DND-41 (cell line): ENCODE measurements at regions not wholly inside any gene's neighbourhood (a gene's known extent, or its start where the extent isn't known, plus 50 kb on each side); places are given as distances from the start of the nearest gene placed in this dataset.

Experiments
- ATAC-seq: fragments of 200-7000 bp; cut with Tn5 transposase; 3 replicates; pipeline ENCODE4 v1.9.1; 2021; ENCODE audit warnings: low read depth; ENCODE audit not compliant: insufficient read depth
- DNase-seq: peaks from one replicate; pipeline ENCODE4 v3.0.0-alpha.2; 2020
- H2AFZ ChIP-seq: 2 replicates; pipeline ENCODE4 v1.6.0; 2012; ENCODE audit warnings: low read depth, low read length
- H3K27ac ChIP-seq: 2 replicates; pipeline ENCODE4 v1.5.1; 2012; ENCODE audit warnings: low read length, inconsistent platforms
- H3K27me3 ChIP-seq: fragments of 200-600 bp; sonication (generic); 2 replicates; pipeline ENCODE4 v1.6.0; 2012; ENCODE audit warnings: low read length, mild to moderate bottlenecking, inconsistent platforms; ENCODE audit not compliant: insufficient read depth, poor library complexity
- H3K36me3 ChIP-seq: 2 replicates; pipeline ENCODE4 v1.5.1; 2012; ENCODE audit warnings: low read length, inconsistent platforms; ENCODE audit not compliant: insufficient read depth
- H3K4me1 ChIP-seq: 2 replicates; pipeline ENCODE4 v1.5.1; 2012; ENCODE audit warnings: mild to moderate bottlenecking, low read length; ENCODE audit not compliant: insufficient read depth
- H3K4me2 ChIP-seq: 2 replicates; pipeline ENCODE4 v1.6.0; 2012; ENCODE audit warnings: mild to moderate bottlenecking, moderate library complexity, low read length, inconsistent platforms; ENCODE audit not compliant: insufficient read depth
- H3K4me3 ChIP-seq, 2 experiments: fragments of 200-600 bp in 1 of 2; shearing (Covaris generic) in 1 of 2; 2 replicates each; pipeline ENCODE4 v1.5.1; 2012 to 2016; ENCODE audit warnings: inconsistent platforms in 2 of 2, low read length in 2 of 2, mild to moderate bottlenecking in 2 of 2, low read depth in 1 of 2, moderate library complexity in 1 of 2
- H3K79me2 ChIP-seq: 2 replicates; pipeline ENCODE4 v1.6.0; 2012; ENCODE audit warnings: low read length, inconsistent platforms; ENCODE audit not compliant: insufficient read depth
- H3K9ac ChIP-seq: 2 replicates; pipeline ENCODE4 v1.6.0; 2012; ENCODE audit warnings: low read depth, mild to moderate bottlenecking, inconsistent platforms, low read length, moderate library complexity
- H3K9me3 ChIP-seq: 2 replicates; pipeline ENCODE4 v1.5.1; 2012; ENCODE audit warnings: low read length, moderate library complexity, mild to moderate bottlenecking, inconsistent platforms; ENCODE audit not compliant: insufficient read depth, severe bottlenecking
- H4K20me1 ChIP-seq: 2 replicates; pipeline ENCODE4 v1.6.0; 2012; ENCODE audit warnings: low read length; ENCODE audit not compliant: insufficient read depth
- EZH2 ChIP-seq: IDR thresholded peaks from 3 replicates; pipeline ENCODE4 v1.6.1; 2012; ENCODE audit warnings: borderline replicate concordance, low read depth, mild to moderate bottlenecking, moderate library complexity, low read length, inconsistent platforms; ENCODE audit not compliant: severe bottlenecking
- TF ChIP-seq, protein P1 (sequence below): IDR thresholded peaks from 2 replicates; pipeline ENCODE4 v1.5.1; 2012; ENCODE audit warnings: borderline replicate concordance, low read length, moderate library complexity, mild to moderate bottlenecking; ENCODE audit not compliant: poor library complexity, severe bottlenecking; ENCODE audit errors: extremely low read depth

DNA sequence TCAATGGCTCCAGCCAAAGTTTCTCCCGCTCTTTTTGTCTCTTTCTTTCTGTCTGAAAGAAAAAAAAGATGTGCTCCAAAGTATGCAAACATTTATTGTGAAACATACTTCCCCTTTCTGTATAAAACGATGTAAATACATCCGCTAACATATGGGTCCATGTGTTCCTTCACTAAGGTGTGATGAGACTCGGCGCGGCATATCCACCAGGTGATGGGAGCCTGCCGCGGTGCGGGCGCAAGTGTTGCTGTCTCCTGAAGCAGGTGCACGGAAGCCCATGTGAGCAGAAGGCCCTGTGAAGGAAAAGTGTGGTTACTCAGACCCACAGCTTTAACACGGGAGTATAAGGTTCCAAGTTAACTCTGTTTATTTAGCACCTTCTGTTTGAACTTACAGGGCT is 466.6 kb upstream of the C1orf87 start:
- Histone ChIP-seq H4K20me1 (no peaks in the 10 kb centered on the region), H3K27me3 (no peaks in the 10 kb centered on the region), H3K4me2 (no peak overlapping the region), H3K9me3 (no peaks in the 10 kb centered on the region), H3K36me3 (no peaks in the 10 kb centered on the region), H3K27ac (no peak overlapping the region), H2AFZ (no peak overlapping the region), H3K4me1 (no peaks in the 10 kb centered on the region), H3K79me2 (no peaks in the 10 kb centered on the region), H3K9ac (no peak overlapping the region), H3K4me3 (no peak overlapping the region)
- ATAC-seq: no peak
- no peak for TF ChIP-seq EZH2
- TF ChIP-seq, protein P1, sequence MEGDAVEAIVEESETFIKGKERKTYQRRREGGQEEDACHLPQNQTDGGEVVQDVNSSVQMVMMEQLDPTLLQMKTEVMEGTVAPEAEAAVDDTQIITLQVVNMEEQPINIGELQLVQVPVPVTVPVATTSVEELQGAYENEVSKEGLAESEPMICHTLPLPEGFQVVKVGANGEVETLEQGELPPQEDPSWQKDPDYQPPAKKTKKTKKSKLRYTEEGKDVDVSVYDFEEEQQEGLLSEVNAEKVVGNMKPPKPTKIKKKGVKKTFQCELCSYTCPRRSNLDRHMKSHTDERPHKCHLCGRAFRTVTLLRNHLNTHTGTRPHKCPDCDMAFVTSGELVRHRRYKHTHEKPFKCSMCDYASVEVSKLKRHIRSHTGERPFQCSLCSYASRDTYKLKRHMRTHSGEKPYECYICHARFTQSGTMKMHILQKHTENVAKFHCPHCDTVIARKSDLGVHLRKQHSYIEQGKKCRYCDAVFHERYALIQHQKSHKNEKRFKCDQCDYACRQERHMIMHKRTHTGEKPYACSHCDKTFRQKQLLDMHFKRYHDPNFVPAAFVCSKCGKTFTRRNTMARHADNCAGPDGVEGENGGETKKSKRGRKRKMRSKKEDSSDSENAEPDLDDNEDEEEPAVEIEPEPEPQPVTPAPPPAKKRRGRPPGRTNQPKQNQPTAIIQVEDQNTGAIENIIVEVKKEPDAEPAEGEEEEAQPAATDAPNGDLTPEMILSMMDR: no peak
- DNase-seq: no peak

- Histone ChIP-seq H3K27ac (no peak overlapping the region), H3K4me2 (no peak overlapping the region), H3K9me3 (no peaks in the 10 kb centered on the region), H4K20me1 (no peaks in the 10 kb centered on the region), H3K9ac (no peak overlapping the region), H2AFZ (no peak overlapping the region), H3K27me3 (no peaks in the 10 kb centered on the region), H3K36me3 (no peaks in the 10 kb centered on the region), H3K4me3 (no peak overlapping the region), H3K4me1 (no peaks in the 10 kb centered on the region), H3K79me2 (no peaks in the 10 kb centered on the region)
- no peak for DNase-seq
- TF ChIP-seq EZH2: no peak
- TF ChIP-seq, protein P1: no peak
- ATAC-seq: no peak
Observed at GRCh38 chr1:60535713-60536112, 462.1 kb upstream of the C1orf87 start.

GRCh38 chr1:60527567-60527966 is 454.0 kb upstream of the C1orf87 start:
- Histone ChIP-seq H3K9me3 (no peaks in the 10 kb centered on the region), H3K27me3 (no peaks in the 10 kb centered on the region), H2AFZ (no peak overlapping the region), H3K4me3 (no peak overlapping the region), H3K79me2 (no peaks in the 10 kb centered on the region), H3K4me2 (no peak overlapping the region), H4K20me1 (no peaks in the 10 kb centered on the region), H3K4me1 (no peaks in the 10 kb centered on the region), H3K27ac (no peak overlapping the region), H3K36me3 (no peaks in the 10 kb centered on the region), H3K9ac (no peak overlapping the region)
- TF ChIP-seq, protein P1: no peak
- TF ChIP-seq EZH2: no peak
- ATAC-seq: no peak
- DNase-seq: no peak

DNA sequence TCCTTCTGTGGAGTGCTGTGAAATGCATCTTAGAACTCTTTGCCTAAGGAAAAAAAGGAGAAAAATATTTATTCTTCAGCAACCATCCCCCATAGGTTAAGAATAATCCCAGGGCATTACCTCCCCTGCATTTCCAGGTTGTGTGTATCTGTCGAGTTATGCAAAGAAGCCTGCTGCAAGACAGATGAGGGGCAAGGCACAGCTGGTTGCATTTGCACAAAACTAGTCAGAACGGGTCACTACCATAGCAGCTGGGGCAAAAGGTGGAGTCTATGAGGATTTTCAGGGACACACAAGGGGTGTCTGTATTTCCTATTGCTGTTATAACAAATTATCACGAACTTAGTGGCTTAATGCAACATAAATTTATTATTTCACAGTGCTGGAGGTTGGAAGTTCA is 443.4 kb upstream of the C1orf87 start:
- no peaks in the 10 kb centered on the region for H3K36me3 ChIP-seq
- no peak overlapping the region for H3K4me3 ChIP-seq
- H3K27me3 ChIP-seq: no peaks in the 10 kb centered on the region
- H3K9ac ChIP-seq: no peak overlapping the region
- DNase-seq: no peak
- no peak overlapping the region for H2AFZ ChIP-seq
- TF ChIP-seq, protein P1: no peak
- H3K79me2 ChIP-seq: no peaks in the 10 kb centered on the region
- no peaks in the 10 kb centered on the region for H3K9me3 ChIP-seq
- no peaks in the 10 kb centered on the region for H4K20me1 ChIP-seq
- ATAC-seq: no peak
- H3K4me1 ChIP-seq: no peaks in the 10 kb centered on the region
- no peak overlapping the region for H3K4me2 ChIP-seq
- no peak overlapping the region for H3K27ac ChIP-seq
